AG04449 (cell line): ENCODE measurements at regions not wholly inside any gene's neighbourhood (a gene's known extent, or its start where the extent isn't known, plus 50 kb on each side); places are given as distances from the start of the nearest gene placed in this dataset.

Experiments
- CTCF ChIA-PET: fragments of 350-600 bp; formaldehyde crosslinking; extraction: SDS; loops from one replicate; lab custom pipeline; 2021; ENCODE audit warnings: antibody characterized with exemption; lab: Yijun Ruan, JAX
- POLR2A ChIA-PET: fragments of 400-600, 350-600 bp; formaldehyde crosslinking; extraction: SDS; loops from one replicate; lab custom pipeline; 2020; ENCODE audit warnings: antibody characterized with exemption, inconsistent platforms; lab: Yijun Ruan, JAX
- DNase-seq: peaks from one replicate; pipeline ENCODE4 v3.0.0-alpha.2; 2010; ENCODE audit warnings: low read depth, low spot score
- H3K4me3 ChIP-seq: 2 replicates; pipeline ENCODE4 v1.5.1; 2011; ENCODE audit warnings: low read depth, mild to moderate bottlenecking, control low read depth, low read length
- TF ChIP-seq, protein P1 (sequence below): IDR thresholded peaks from one replicate; pipeline ENCODE4 v1.5.1; 2011; ENCODE audit warnings: mild to moderate bottlenecking, moderate library complexity, low read length, control low read depth, inconsistent platforms; ENCODE audit not compliant: insufficient read depth; ENCODE audit errors: missing control alignments

DNA sequence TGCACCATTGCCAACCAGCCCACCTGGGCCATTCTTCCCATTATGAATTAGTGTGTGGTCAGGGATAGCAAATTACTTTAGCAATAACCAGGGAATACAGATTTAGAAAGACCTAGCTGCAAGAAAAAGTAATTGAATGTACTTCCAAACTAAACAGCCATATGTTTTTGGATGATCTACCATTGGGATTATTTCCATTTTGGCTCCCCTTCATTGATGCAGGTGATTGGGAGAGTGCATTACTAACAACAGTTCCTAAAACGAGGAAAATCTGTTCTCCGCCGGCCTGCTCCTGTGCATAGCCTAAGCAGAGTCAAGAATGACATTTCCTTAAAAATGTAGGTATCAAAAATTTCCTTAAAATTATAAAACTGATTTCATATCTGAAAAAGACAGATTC is 58.5 kb downstream of the MAIP1 start:
- no peak for DNase-seq
- ChIA-PET POLR2A (no interaction called here), CTCF (interaction anchor here (0.9 kb wide), 2 partner anchors 10 to 22 kb away, joined by 3 to 4 read pairs; no protein-coding TSS in a partner anchor)
- H3K4me3 ChIP-seq: no peak overlapping the region
- TF ChIP-seq, protein P1, sequence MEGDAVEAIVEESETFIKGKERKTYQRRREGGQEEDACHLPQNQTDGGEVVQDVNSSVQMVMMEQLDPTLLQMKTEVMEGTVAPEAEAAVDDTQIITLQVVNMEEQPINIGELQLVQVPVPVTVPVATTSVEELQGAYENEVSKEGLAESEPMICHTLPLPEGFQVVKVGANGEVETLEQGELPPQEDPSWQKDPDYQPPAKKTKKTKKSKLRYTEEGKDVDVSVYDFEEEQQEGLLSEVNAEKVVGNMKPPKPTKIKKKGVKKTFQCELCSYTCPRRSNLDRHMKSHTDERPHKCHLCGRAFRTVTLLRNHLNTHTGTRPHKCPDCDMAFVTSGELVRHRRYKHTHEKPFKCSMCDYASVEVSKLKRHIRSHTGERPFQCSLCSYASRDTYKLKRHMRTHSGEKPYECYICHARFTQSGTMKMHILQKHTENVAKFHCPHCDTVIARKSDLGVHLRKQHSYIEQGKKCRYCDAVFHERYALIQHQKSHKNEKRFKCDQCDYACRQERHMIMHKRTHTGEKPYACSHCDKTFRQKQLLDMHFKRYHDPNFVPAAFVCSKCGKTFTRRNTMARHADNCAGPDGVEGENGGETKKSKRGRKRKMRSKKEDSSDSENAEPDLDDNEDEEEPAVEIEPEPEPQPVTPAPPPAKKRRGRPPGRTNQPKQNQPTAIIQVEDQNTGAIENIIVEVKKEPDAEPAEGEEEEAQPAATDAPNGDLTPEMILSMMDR: no peak

DNA sequence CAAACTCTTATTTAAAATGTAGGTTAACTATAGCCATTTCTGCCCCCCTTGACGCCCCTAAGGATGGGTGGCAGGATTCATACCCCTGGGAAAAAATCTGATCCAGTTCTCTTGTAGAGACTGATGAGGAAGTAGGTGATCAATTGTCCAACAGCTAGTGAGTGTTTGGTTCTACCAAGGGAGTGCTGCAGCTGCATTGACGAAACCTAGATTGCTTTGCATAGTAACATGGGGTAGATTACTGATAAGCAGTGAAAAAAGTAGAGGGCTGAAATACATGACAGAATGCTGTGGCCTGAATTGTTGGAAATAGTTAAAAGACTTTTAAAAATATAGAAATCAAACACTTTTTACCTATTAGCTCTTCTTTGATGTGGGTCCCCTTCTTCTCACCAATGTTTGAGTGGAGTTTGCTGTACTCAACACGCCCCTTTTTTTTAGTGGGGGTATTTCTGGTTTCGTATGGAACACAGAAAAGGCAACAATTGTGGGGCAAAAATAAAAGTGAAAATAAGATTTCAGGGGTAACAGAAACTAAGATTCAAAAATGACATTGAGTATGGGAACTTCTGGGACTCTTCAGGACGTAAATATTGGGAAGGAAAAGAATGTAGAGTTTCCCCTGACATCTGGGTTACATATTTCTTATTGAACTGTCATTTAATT is 66.2 kb downstream of the MAIP1 start:
- H3K4me3 ChIP-seq: no peak overlapping the region
- DNase-seq: no peak
- TF ChIP-seq, protein P1: no peak
- ChIA-PET POLR2A (interaction anchor here (0.7 kb wide), 1 partner anchor 267 kb away, joined by 4 read pairs; no protein-coding TSS in a partner anchor), CTCF (no interaction called here)

DNA sequence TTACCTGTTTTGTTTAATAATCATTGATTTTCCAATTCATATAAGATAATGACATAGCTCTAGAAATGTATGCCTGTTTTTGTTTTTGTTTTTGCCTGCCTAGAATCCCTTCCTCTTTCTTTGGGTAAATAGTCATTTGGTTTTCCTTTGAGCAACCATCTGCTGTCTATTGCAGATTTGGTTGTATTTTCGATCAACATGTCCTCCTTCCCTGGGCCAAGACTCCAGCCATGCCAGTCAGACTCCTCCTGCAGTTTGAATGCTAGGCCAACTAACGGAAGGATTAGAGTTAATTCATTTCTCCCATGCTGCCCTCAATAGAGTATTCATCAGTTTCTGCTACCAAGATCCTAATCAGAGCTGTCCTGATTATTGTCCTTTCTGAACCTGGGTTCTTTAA is 67.1 kb downstream of the MAIP1 start:
- ChIA-PET POLR2A (no interaction called here), CTCF (no interaction called here)
- DNase-seq: no peak
- TF ChIP-seq, protein P1: no peak
- no peak overlapping the region for H3K4me3 ChIP-seq

DNA sequence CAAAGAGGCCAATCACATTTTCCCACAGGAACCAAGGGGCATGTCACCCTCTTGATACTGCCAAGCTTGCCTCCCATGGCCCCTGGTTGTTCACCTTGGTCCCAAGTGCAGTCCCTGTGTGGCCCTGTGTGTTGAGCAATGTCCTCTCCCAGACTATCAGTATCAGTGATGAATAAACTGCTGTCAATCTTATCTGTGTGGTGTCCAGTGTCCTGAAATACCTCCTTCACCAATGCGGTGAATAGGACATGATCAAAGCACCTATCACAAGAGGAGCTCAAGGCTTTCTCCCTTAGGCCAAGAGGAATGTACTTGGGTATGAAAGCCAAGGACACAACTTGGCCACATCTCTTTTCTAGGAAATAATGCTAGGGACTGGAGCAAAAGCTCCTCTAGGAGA is 68.2 kb downstream of the MAIP1 start:
- CTCF ChIA-PET: interaction anchor here (0.8 to 1.1 kb wide), 2 partner anchors 10 to 38 kb away, joined by 3 read pairs; no protein-coding TSS in a partner anchor

DNA sequence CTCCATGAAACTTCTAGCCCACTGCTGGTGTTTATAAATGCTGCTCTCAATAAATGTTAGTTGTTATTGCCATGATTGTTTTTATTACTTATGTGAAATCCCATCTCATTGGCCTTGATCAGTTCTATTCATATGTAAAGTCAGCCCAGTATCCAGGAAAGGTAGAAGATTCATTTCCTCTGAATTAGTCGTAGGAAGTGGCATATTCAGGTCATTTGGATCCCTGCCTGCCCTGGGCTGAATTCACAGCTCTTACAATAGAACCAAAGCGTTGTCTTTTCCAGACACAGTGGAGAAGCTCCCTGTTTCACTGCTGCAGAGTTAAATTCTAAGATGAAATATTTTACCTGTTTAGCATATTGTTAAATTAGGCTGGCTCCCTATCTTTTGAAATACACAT is 70.3 kb downstream of the MAIP1 start:
- ChIA-PET CTCF (no interaction called here), POLR2A (no interaction called here)
- H3K4me3 ChIP-seq: no peak overlapping the region
- TF ChIP-seq, protein P1: no peak
- no peak for DNase-seq

More for the DNA sequence above, 68.2 kb downstream of the MAIP1 start:
- TF ChIP-seq, protein P1: no peak
- no peak overlapping the region for H3K4me3 ChIP-seq
- POLR2A ChIA-PET: no interaction called here
- no peak for DNase-seq

DNA sequence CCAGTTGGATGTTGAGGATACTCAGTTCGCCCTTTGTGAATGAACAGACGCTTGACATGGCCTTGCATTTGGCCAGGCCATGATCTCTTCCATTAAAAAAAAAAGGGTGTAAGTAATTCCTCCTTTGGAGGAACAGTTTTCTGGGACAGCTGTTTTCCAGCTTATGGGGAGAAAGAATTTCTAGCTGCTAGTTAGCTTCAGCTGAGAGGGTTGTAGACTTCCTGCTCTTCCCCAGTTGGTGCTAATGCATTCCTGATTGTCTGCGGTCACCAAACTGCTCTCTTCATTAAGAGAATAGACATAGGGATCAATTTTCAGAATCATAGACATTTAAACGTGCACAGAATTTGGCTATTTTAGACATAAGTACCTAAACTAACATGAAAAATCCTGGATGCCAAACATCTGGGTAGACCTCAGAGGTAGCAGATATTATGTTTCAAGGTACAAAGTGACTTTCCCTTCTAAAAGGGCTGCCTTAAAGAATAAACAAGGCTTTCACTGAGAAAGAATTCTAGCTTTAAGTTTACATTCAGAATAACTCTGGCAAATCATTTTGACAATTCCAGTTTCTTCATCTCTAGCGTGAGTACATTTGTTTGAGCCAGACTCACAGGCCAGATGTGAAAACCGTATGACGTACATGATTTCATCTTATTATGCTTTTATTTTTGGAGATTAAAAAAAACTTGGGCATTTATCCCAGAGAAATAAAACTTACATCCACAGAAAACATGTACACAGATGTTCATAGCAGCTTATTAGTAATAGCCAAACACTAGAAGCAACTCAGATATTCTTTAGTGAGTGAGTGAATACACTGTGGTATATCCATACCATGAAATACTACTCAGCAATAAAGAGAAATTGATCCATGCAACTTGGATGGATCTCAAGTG is 71.2 kb downstream of the MAIP1 start:
- ChIA-PET POLR2A (no interaction called here), CTCF (no interaction called here)
- no peak overlapping the region for H3K4me3 ChIP-seq
- TF ChIP-seq, protein P1: no peak
- no peak for DNase-seq
